ENCODE measurements at regions not wholly inside any gene's neighbourhood (a gene's known extent, or its start where the extent isn't known, plus 50 kb on each side); places are given as distances from the start of the nearest gene placed in this dataset.

DNA sequence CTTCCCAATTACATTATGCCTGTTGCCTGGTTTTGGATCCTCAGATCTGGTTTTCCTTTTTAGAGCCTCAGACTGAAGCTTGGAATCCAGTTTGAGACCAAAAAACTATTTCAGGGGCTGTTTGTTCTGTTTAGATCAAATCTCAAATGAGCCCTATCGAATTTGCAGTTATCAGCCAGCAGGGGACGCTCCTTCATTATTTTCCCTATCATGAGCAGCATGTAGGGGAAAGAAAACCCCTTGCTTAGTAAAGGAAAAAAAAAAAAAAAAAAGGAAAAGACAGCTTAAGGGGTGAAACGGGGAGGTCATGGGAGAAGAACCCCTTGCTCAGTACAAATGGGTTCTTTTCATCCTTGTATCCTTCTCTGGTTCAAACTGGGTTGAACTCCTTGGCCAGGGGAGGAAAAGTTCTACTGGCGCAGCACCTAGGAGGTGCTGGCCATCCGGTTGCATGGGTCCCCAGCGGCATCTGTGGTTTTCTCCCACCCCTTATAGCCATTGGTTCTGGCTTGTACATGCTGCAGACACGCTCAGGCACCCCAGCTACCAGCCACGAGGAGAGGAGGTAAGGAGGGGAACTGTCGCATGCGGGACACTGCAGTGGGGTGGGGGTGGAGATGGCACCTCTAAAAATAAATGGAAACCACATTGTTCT is 1375.1 kb upstream of the ALCAM start:
- DNase-seq, result no peak
- Histone ChIP-seq H3K27me3 (ENCODE audit: insufficient read depth in 3 of 3, low read length in 2 of 3) (no peaks in the 10 kb centered on the region), H3K4me3 (no peak overlapping the region), H3K9me3 (no peaks in the 10 kb centered on the region), H3K27ac (no peak overlapping the region), H3K36me3 (ENCODE audit: insufficient read depth in 1 of 2, low read depth in 1 of 2) (no peaks in the 10 kb centered on the region), H3K4me1 (no peaks in the 10 kb centered on the region)
- intact Hi-C loops (cut with DNase I), result no loop called here
- TF ChIP-seq, protein P1, sequence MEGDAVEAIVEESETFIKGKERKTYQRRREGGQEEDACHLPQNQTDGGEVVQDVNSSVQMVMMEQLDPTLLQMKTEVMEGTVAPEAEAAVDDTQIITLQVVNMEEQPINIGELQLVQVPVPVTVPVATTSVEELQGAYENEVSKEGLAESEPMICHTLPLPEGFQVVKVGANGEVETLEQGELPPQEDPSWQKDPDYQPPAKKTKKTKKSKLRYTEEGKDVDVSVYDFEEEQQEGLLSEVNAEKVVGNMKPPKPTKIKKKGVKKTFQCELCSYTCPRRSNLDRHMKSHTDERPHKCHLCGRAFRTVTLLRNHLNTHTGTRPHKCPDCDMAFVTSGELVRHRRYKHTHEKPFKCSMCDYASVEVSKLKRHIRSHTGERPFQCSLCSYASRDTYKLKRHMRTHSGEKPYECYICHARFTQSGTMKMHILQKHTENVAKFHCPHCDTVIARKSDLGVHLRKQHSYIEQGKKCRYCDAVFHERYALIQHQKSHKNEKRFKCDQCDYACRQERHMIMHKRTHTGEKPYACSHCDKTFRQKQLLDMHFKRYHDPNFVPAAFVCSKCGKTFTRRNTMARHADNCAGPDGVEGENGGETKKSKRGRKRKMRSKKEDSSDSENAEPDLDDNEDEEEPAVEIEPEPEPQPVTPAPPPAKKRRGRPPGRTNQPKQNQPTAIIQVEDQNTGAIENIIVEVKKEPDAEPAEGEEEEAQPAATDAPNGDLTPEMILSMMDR (IDR thresholded peaks at IDR 0.05), result no peak
- WGBS, 3 donors, result 70 to 72% (median 71%) methylated on average over 10 of the region's 10 CpGs
- no peak for ATAC-seq

DNA sequence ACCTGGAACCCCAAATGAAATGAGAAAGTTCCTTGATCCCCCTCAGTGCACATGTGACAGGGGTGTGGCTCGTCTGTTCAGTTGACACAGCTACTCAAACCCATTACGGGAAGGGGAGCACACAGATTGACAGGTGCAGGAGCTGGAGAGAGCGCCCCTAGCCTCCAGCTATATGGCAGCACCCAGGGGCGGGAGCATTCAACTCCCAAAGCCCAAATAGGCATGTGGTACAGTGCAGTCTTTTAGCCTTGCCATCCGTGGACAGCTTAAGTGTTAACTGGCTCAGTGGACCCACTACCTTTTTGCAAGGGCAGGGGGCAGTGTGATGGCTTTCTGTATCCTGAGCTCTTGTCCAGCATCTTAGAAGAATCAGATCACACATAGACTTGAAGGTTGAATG is 1374.2 kb upstream of the ALCAM start:
- H3K27me3 ChIP-seq (ENCODE audit: insufficient read depth in 3 of 3, low read length in 2 of 3), result no peaks in the 10 kb centered on the region
- no peaks in the 10 kb centered on the region for H3K36me3 ChIP-seq (ENCODE audit: insufficient read depth in 1 of 2, low read depth in 1 of 2)
- DNase-seq (no peak), ATAC-seq (no peak)
- no peak overlapping the region for H3K27ac ChIP-seq
- no peaks in the 10 kb centered on the region for H3K9me3 ChIP-seq
- H3K4me1 ChIP-seq, result no peaks in the 10 kb centered on the region
- TF ChIP-seq, protein P1 (IDR thresholded peaks at IDR 0.05), result no peak
- intact Hi-C loops (cut with DNase I), result no loop called here
- no peak overlapping the region for H3K4me3 ChIP-seq
- WGBS, 3 donors, result 88 to 89% (median 89%) methylated on average over 5 of the region's 5 CpGs

GRCh38 chr3:104004956-104005355 is 1361.8 kb upstream of the ALCAM start:
- Histone ChIP-seq H3K27me3 (ENCODE audit: insufficient read depth in 3 of 3, low read length in 2 of 3) (no peaks in the 10 kb centered on the region), H3K4me3 (no peak overlapping the region), H3K4me1 (no peaks in the 10 kb centered on the region), H3K36me3 (ENCODE audit: insufficient read depth in 1 of 2, low read depth in 1 of 2) (no peaks in the 10 kb centered on the region), H3K9me3 (no peaks in the 10 kb centered on the region), H3K27ac (no peak overlapping the region)
- DNase-seq (no peak), ATAC-seq (no peak)
- 77 to 84% (median 80%) methylated on average over 1 of the region's 1 CpG for WGBS, 3 donors
- intact Hi-C loops (cut with DNase I), result no loop called here
- TF ChIP-seq, protein P1 (IDR thresholded peaks at IDR 0.05), result no peak

GRCh38 chr3:104005815-104006214 is 1360.9 kb upstream of the ALCAM start:
- no peaks in the 10 kb centered on the region for H3K36me3 ChIP-seq (ENCODE audit: insufficient read depth in 1 of 2, low read depth in 1 of 2)
- TF ChIP-seq, protein P1 (IDR thresholded peaks at IDR 0.05), result no peak
- WGBS, 3 donors, result 73 to 82% (median 78%) methylated on average over 1 of the region's 1 CpG
- ATAC-seq (no peak), DNase-seq (no peak)
- intact Hi-C loops (cut with DNase I), result no loop called here
- no peak overlapping the region for H3K27ac ChIP-seq
- H3K27me3 ChIP-seq (ENCODE audit: insufficient read depth in 3 of 3, low read length in 2 of 3), result no peaks in the 10 kb centered on the region
- no peak overlapping the region for H3K4me3 ChIP-seq
- H3K9me3 ChIP-seq, result no peaks in the 10 kb centered on the region
- H3K4me1 ChIP-seq, result no peaks in the 10 kb centered on the region

- peaks cover 0 to 3% (median 0%) of the 10 kb centered on the region in 3 donors for H3K27me3 ChIP-seq (ENCODE audit: insufficient read depth in 3 of 3, low read length in 2 of 3)
- intact Hi-C loops (cut with DNase I), result no loop called here
- DNase-seq (no peak), ATAC-seq (no peak)
- H3K4me1 ChIP-seq, result no peaks in the 10 kb centered on the region
- H3K36me3 ChIP-seq (ENCODE audit: insufficient read depth in 1 of 2, low read depth in 1 of 2), result no peaks in the 10 kb centered on the region
- no peaks in the 10 kb centered on the region for H3K9me3 ChIP-seq
- no peak overlapping the region for H3K27ac ChIP-seq
- H3K4me3 ChIP-seq, result no peak overlapping the region
- TF ChIP-seq, protein P1 (IDR thresholded peaks at IDR 0.05), result no peak
These were observed 1348.2 kb upstream of the ALCAM start for GRCh38 chr3:104018541-104018940.

Data from psoas muscle (tissue), 7 donors.